NCI-H1092 (cell line): ENCODE measurements at regions not wholly inside any gene's neighbourhood (a gene's known extent, or its start where the extent isn't known, plus 50 kb on each side); places are given as distances from the start of the nearest gene placed in this dataset.

Experiments
- DNase-seq: peaks from one replicate; lab custom pipeline; 2025; lab: John Stamatoyannopoulos, UW

DNA sequence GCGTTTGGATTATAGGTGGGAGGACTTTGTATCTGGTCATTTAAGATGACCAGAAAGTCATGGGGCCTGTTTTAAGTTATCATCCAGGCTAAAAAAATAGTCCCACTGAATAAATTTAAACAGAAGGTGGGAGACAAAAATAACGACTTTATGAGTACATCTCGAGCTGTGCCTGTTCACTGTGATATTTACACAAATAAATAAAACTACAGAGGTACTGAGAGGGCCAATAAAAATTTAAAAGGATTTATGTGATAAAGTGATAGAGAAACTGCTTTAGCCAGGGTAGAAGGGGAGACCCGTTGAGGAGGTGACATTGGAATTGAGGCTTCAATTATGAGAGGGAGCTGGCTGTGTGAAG, 53.4 kb upstream of the PMEPA1 start:
- DNase-seq, result no peak

DNA sequence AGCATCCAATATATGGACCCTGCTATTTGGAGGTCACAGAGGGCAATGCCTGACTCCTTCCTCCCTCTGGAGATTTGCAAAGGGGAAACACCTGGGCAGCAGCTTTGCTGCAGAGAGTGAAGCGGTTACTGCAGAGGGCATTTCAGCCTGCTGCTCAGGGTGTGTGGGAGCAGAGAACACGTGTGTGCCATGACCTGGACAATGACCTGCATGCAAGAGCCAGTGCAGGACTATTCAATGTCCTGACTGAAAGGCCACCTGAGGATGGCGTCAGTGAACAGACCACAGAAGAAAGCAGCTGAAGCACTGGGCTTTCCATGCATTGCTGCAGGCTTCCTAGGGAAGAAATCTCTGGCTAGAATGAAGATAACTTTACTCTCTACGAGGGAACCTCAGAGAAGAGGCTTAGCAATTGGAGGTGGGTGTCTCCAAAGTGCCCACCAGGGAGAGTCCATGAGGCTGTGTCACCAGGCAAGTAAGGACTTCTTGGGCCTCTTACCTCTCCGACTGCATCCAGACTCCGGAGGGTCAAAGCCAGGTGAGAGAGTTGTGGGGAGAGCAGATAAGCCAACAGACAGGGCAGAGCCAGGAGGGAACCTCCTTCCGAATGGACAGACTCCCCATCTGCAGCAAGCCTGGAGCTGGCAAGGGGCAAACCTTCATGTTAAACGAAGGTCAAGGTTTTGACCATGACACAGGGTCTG, 52.9 kb upstream of the PMEPA1 start:
- no peak for DNase-seq

DNA sequence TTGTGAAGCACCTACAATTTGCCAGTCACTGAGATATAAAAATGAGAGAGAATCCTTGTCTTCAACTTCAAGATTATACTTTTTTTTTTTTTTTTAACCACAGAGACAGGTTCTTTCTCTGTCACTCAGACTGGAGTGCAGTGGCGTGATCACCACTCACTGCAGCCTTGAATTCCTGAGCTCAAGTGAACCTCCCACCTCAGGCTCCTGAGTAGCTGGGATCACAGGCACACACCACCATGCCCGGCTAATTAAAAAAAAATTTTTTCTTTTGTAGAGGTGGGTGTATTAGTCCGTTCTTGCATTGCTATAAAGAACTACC, 51.6 kb upstream of the PMEPA1 start:
- DNase-seq, result no peak

DNA sequence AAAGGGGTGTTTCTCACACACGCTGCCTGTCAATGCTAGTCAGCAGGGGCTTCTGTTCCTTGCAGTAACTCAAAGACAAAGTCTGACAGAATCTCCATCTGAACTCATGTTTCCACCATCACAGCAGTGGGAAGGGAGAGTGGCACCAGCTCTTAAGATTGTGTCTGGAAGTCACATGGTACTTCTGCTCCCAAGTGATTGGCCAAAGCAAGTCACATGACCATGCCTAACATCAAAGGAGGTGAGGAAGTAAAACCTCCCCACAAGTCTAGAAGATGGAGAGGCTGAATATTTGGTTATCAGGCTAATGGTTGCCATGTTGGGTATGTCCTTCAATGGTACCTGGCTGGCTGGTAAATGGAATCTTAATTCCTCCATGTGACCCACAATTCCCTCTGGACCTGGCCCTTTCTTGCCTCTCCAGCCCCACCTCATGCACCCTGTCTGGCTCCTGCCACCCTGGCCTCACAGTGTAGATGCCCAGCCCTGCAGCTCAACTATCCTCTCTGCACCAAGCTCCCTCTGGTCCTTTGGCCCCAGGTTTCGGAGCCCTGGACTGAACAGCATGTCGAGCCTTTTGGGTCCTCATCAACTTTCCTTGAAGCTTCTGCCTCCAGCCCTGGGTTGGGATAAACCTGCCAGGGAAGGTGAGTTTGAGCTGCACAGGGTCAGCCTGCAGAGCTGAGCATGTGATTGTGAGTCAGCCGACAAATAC, 51.0 kb upstream of the PMEPA1 start:
- no peak for DNase-seq

DNA sequence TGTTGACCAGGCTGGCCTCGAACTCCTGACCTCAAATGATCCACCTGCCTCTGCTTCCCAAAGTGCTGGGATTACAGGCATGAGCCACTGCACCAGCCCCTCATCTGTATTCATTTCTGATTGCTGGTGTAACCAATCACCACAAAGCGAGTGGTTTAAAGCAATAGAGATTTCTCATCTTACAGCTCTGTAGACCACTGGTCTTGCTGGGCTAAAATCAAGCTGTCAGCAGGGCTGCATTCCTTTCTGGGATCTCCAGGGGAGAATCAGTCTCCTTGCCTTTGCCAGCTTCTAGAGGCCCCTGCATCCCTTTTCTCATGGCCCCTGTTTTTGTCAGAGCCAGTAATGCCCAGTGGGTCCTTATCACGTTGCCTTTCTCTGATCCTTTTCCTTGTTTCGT, 49.9 kb upstream of the PMEPA1 start:
- DNase-seq, result no peak
